ENCODE measurements at regions not wholly inside any gene's neighbourhood (a gene's known extent, or its start where the extent isn't known, plus 50 kb on each side); places are given as distances from the start of the nearest gene placed in this dataset.
A peak's percentile ranks its signal among the peaks of the same experiment; 100 is the strongest.
"Not testable (repeated sequence)": the region's sequence is repeated elsewhere in the genome, so short reads cannot be mapped to it uniquely, and the experiment has no call there.

GRCh38 chr6:27674882-27675281 lies 202.0 kb upstream of the ZNF184 start:
- no peak for DNase-seq (ENCODE audit: low read depth)

GRCh38 chr6:27672113-27672799 lies 199.4 kb upstream of the ZNF184 start:
- no peak for DNase-seq (ENCODE audit: low read depth)

- DNase-seq (ENCODE audit: low read depth) = no peak
Observed at GRCh38 chr6:27669624-27670301, 196.9 kb upstream of the ZNF184 start.

GRCh38 chr6:27669295-27669623 lies 196.4 kb upstream of the ZNF184 start:
- DNase-seq (ENCODE audit: low read depth) = no peak

- DNase-seq (ENCODE audit: low read depth) = peak; percentile 65
Observed at GRCh38 chr6:27668442-27669294, 195.8 kb upstream of the ZNF184 start.

- no peak for DNase-seq (ENCODE audit: low read depth)
Observed at GRCh38 chr6:27667657-27668441, 194.9 kb upstream of the ZNF184 start.

- no peak for DNase-seq (ENCODE audit: low read depth)
Observed at GRCh38 chr6:27667016-27667656, 194.2 kb upstream of the ZNF184 start.

GRCh38 chr6:27662769-27663168 lies 189.9 kb upstream of the ZNF184 start:
- no peak for DNase-seq (ENCODE audit: low read depth)

- DNase-seq (ENCODE audit: low read depth) = not testable (repeated sequence)
Observed at GRCh38 chr6:27662212-27662611, 189.3 kb upstream of the ZNF184 start.

- not testable (repeated sequence) for DNase-seq (ENCODE audit: low read depth)
Observed at GRCh38 chr6:27653143-27653825, 180.4 kb upstream of the ZNF184 start.

- DNase-seq (ENCODE audit: low read depth) = no peak
Observed at GRCh38 chr6:27651371-27651732, 178.4 kb upstream of the ZNF184 start.

GRCh38 chr6:27650620-27651370 lies 177.9 kb upstream of the ZNF184 start:
- peak; percentile 52 for DNase-seq (ENCODE audit: low read depth)

- DNase-seq (ENCODE audit: low read depth) = no peak
Observed at GRCh38 chr6:27644528-27644927, 171.6 kb upstream of the ZNF184 start.

GRCh38 chr6:27642744-27643456 lies 170.0 kb upstream of the ZNF184 start:
- DNase-seq (ENCODE audit: low read depth) = no peak

- DNase-seq (ENCODE audit: low read depth) = not testable (repeated sequence)
Observed at GRCh38 chr6:27635886-27636285, 163.0 kb upstream of the ZNF184 start.

GRCh38 chr6:27633221-27633688 lies 160.3 kb upstream of the ZNF184 start:
- DNase-seq (ENCODE audit: low read depth) = not testable (repeated sequence)

GRCh38 chr6:27631609-27631916 lies 158.7 kb upstream of the ZNF184 start:
- DNase-seq (ENCODE audit: low read depth) = no peak

- peak; percentile 63 for DNase-seq (ENCODE audit: low read depth)
Observed at GRCh38 chr6:27630727-27631608, 158.1 kb upstream of the ZNF184 start.
